MCF 10A (cell line): ENCODE measurements at regions not wholly inside any gene's neighbourhood (a gene's known extent, or its start where the extent isn't known, plus 50 kb on each side); places are given as distances from the start of the nearest gene placed in this dataset.

ENCODE experiments used
- BruUV-seq: library from RNA; stranded (reverse); fragments of 400-500 nt; replicated peaks from 2 replicates; lab custom pipeline; 2021; lab: Mats Ljungman, UMichigan
- CTCF ChIA-PET: fragments of 300-600 bp; sonication (Branson Sonifier 250); formaldehyde crosslinking; extraction: SDS; loops from one replicate; lab custom pipeline; 2021; ENCODE audit warnings: antibody characterized with exemption, inconsistent platforms; lab: Yijun Ruan, JAX
- POLR2A ChIA-PET: fragments of 300-600, 350-650 bp; sonication (Branson Sonifier 250); formaldehyde crosslinking; extraction: SDS; loops from one replicate; lab custom pipeline; 2020; ENCODE audit warnings: antibody characterized with exemption, inconsistent platforms; lab: Yijun Ruan, JAX
- DNase-seq: peaks from one replicate; pipeline ENCODE4 v3.0.0-alpha.2; 2018; ENCODE audit not compliant: unreplicated experiment
- H3K27ac Mint-ChIP-seq: one replicate; pipeline ENCODE4 v1.8.0; 2022; ENCODE audit warnings: mild to moderate bottlenecking, low read depth, mixed read lengths; ENCODE audit not compliant: unreplicated experiment
- H3K27me3 Mint-ChIP-seq: one replicate; pipeline ENCODE4 v1.8.0; 2022; ENCODE audit warnings: mixed read lengths; ENCODE audit not compliant: insufficient read depth, unreplicated experiment
- H3K36me3 Mint-ChIP-seq: one replicate; pipeline ENCODE4 v1.8.0; 2022; ENCODE audit warnings: mild to moderate bottlenecking, moderate library complexity, mixed read lengths; ENCODE audit not compliant: insufficient read depth, unreplicated experiment
- H3K4me1 Mint-ChIP-seq: one replicate; pipeline ENCODE4 v1.8.0; 2022; ENCODE audit warnings: mixed read lengths; ENCODE audit not compliant: insufficient read depth, unreplicated experiment
- H3K4me3 Mint-ChIP-seq: one replicate; pipeline ENCODE4 v1.8.0; 2022; ENCODE audit warnings: mild to moderate bottlenecking, moderate library complexity, mixed read lengths; ENCODE audit not compliant: unreplicated experiment
- H3K9me3 Mint-ChIP-seq: one replicate; pipeline ENCODE4 v1.8.0; 2022; ENCODE audit warnings: mixed read lengths; ENCODE audit not compliant: unreplicated experiment
- intact Hi-C: fragments of 100-400 bp; cut with micrococcal nuclease; formaldehyde crosslinking; loops from 2 replicates; pipeline ENCODE4 v1.14.1; 2022
- TF ChIP-seq, protein P1 (sequence below): fragments of 200-600 bp; IDR thresholded peaks from one replicate; pipeline ENCODE4 v1.8.0; 2022; ENCODE audit warnings: antibody characterized with exemption, mild to moderate bottlenecking; ENCODE audit not compliant: unreplicated experiment

DNA sequence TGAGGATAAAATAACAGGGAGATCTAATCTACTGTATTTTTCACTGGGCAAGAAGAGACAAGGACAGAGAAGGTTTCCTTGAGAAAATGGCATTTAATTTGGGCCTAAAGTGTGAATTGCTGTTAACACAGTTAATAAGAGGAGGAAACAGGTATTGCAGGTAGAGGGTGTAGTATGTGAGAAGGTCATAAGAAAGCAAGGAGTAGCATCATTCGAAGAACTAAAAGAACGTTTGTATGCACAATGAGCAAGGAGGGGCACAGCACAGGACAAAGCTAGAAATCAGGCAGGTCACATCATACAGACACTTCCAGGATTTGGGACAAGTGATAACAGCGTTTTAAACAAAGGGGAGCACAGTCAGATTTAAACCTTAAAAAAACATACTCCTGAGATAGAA, 85.1 kb upstream of the PLEKHA5 start:
- no peak overlapping the region for H3K4me3 Mint-ChIP-seq
- DNase-seq = no peak
- ChIA-PET POLR2A (no interaction called here), CTCF (interaction anchor here (1.2 kb wide), 1 partner anchor 142 kb away, joined by 5 read pairs; no protein-coding TSS in a partner anchor)
- H3K36me3 Mint-ChIP-seq = no peaks in the 10 kb centered on the region
- intact Hi-C loops = no loop called here
- no peaks in the 10 kb centered on the region for H3K27me3 Mint-ChIP-seq
- no TSS peak for BruUV-seq
- TF ChIP-seq, protein P1, sequence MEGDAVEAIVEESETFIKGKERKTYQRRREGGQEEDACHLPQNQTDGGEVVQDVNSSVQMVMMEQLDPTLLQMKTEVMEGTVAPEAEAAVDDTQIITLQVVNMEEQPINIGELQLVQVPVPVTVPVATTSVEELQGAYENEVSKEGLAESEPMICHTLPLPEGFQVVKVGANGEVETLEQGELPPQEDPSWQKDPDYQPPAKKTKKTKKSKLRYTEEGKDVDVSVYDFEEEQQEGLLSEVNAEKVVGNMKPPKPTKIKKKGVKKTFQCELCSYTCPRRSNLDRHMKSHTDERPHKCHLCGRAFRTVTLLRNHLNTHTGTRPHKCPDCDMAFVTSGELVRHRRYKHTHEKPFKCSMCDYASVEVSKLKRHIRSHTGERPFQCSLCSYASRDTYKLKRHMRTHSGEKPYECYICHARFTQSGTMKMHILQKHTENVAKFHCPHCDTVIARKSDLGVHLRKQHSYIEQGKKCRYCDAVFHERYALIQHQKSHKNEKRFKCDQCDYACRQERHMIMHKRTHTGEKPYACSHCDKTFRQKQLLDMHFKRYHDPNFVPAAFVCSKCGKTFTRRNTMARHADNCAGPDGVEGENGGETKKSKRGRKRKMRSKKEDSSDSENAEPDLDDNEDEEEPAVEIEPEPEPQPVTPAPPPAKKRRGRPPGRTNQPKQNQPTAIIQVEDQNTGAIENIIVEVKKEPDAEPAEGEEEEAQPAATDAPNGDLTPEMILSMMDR = no peak
- H3K9me3 Mint-ChIP-seq = no peaks in the 10 kb centered on the region
- no peak overlapping the region for H3K27ac Mint-ChIP-seq
- H3K4me1 Mint-ChIP-seq = no peaks in the 10 kb centered on the region

DNA sequence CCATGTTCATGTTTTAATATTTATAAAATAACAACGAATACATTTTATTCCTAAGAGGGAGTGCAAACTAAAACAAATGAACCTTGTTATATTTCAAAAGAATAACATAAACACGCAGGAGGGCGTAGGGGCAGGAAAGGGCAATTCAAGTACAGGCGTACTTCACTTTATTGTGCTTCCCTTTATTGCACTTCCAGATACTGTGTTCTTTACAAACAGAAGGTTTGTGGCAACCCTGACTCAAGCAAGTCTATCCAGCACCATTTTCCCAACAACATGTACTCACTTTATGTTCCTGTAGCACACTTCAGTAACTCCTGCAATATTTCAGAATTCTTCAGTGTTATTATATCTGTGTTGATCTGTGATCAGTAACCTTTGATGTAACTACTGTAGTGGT, 84.6 kb upstream of the PLEKHA5 start:
- TF ChIP-seq, protein P1 = no peak
- no peak for DNase-seq
- ChIA-PET POLR2A (no interaction called here), CTCF (interaction anchor here (0.7 to 1.2 kb wide), 2 partner anchors 30 to 141 kb away, joined by 3 to 5 read pairs; no protein-coding TSS in a partner anchor)
- Mint-ChIP-seq H3K4me1 (no peaks in the 10 kb centered on the region), H3K4me3 (no peak overlapping the region), H3K9me3 (no peaks in the 10 kb centered on the region), H3K27me3 (no peaks in the 10 kb centered on the region), H3K27ac (no peak overlapping the region), H3K36me3 (no peaks in the 10 kb centered on the region)
- intact Hi-C loops = no loop called here
- no TSS peak for BruUV-seq

DNA sequence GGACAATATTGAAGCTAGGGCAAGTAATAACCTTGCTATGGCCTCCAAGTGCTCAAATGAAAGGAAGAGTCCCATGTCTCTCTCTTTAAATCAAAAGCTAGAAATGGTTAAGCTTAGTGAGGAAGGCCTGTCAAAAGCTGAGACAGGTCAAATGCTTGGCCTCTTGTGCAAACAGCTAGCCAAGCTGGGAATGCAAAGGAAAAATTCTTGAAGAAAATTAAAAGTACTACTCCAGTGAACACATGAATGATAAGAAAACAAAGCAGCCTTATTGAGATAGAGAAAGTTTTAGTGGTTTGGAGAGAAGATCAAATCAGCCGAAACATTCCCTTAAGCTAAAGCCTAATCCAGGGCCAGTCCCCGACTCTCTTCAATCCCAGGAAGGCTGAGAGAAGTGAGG, 84.1 kb upstream of the PLEKHA5 start:
- Mint-ChIP-seq H3K27ac (no peak overlapping the region), H3K4me3 (no peak overlapping the region), H3K9me3 (no peaks in the 10 kb centered on the region), H3K4me1 (no peaks in the 10 kb centered on the region), H3K27me3 (no peaks in the 10 kb centered on the region), H3K36me3 (no peaks in the 10 kb centered on the region)
- BruUV-seq = no TSS peak
- TF ChIP-seq, protein P1 = no peak
- CTCF ChIA-PET = interaction anchor here (0.7 to 1.2 kb wide), 3 partner anchors 31 to 141 kb away, joined by 3 to 5 read pairs (median 3); no protein-coding TSS in a partner anchor
- intact Hi-C loops = no loop called here
- no peak for DNase-seq
- POLR2A ChIA-PET = no interaction called here

DNA sequence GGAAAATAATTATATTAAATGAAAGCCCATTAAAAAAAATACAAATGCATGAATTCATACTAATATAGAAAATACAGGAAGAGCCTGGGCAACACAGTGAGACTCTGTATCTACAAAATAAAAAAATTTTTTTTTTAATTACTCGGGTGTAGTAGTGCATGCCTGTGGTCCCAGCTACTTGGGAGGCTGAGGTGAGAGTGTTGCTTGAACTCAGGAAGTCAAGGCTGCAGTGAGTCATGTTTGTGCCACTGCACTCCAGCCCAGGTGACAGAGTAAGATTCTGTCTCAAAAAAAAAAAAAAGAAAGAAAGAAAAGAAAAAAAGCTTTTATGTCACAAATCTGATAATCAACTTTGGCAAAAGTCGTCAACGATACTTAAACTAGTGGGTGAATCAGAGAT, 80.6 kb upstream of the PLEKHA5 start:
- no TSS peak for BruUV-seq
- DNase-seq = peak; percentile 10
- intact Hi-C loops = no loop called here

More for the DNA sequence above, 80.6 kb upstream of the PLEKHA5 start:
- no peaks in the 10 kb centered on the region for H3K27me3 Mint-ChIP-seq
- H3K4me3 Mint-ChIP-seq = no peak overlapping the region
- peaks cover 4% of the 10 kb centered on the region for H3K36me3 Mint-ChIP-seq
- no peaks in the 10 kb centered on the region for H3K4me1 Mint-ChIP-seq
- H3K9me3 Mint-ChIP-seq = no peaks in the 10 kb centered on the region
- TF ChIP-seq, protein P1 = no peak
- ChIA-PET CTCF (interaction anchor here (0.6 to 0.7 kb wide), 2 partner anchors 16 to 368 kb away, joined by 3 to 4 read pairs; no protein-coding TSS in a partner anchor), POLR2A (no interaction called here)
- H3K27ac Mint-ChIP-seq = no peak overlapping the region
